DLD1 (cell line): ENCODE measurements at regions not wholly inside any gene's neighbourhood (a gene's known extent, or its start where the extent isn't known, plus 50 kb on each side); places are given as distances from the start of the nearest gene placed in this dataset.

Experiments
- in situ Hi-C: cut with HindIII; loops from 2 replicates; pipeline ENCODE4 v1.10.0; 2017; ENCODE audit warnings: low sequenced_read_pairs

GRCh38 chr15:61301701-61302100, 72.6 kb upstream of the RORA start:
- in situ Hi-C loops, result no loop called here

DNA sequence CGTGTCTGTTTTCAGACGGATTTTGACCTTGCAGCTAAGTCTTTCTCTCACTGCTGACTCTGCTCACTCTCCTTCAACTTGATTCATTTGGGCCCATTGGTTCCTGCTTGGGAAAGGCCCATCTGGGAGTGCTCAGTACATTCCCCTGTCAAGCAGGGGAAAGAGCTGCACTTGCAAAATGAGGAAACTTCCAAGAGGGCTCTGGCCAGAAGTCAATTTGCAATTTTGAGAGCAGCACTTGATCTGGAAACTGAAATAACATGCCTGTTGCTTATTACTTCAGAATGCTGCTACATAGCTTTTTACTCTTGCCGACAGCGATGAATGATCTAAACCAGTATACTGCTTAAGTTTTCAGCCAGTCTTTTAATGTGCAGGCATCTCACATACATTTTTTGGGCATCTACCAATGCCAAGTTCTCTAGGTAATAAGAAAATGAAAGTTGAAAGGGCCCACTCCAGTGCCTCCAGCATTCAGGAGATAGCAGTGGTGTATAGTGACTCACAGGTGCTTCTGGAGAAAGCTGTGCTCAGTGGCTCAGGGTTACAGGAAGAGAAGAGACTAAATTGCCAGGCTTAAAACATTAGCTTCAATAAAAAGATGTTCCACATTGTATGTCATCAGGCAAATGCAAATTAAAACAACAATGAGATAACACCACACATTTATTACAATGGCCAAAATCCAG, 70.1 kb upstream of the RORA start:
- in situ Hi-C loops, result no loop called here

DNA sequence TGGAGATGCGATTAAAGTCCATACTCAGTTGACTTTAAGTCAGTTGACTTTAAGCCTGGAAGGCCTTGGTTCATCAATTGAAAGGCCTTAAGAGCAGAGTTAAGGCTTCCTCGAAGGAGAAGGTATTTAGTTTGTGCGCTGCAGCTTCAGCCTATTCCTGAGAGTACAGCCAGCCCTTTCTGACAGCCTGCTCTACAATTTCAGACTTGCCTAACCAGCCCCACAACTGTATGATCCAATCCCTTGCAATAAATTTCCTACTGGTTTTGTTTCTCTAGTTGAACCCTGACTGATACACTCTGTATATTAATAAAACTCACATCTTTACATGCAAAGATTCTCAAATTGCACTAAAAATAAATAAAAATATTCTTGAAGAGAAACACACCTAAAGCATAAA, 66.1 kb upstream of the RORA start:
- in situ Hi-C loops, result no loop called here

DNA sequence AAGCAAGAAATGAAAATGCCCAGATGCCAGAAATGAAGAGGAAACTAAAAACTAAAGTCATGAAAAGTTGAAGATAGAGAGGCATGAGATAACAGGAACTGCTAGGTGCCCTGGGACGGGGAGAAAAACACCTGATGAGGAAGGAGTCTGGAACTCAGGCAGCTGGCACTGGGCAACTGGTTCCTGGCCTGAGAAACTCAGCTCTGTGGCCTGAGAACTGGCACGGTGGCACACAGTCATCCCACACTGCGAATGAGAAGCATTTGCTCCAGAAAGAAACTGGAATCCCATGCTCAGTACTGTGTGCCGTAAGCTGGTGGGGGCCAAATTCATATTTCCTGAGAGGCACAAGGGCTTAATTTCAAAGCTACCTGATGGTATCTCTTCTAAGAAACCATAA, 53.6 kb upstream of the RORA start:
- in situ Hi-C loops, result no loop called here

DNA sequence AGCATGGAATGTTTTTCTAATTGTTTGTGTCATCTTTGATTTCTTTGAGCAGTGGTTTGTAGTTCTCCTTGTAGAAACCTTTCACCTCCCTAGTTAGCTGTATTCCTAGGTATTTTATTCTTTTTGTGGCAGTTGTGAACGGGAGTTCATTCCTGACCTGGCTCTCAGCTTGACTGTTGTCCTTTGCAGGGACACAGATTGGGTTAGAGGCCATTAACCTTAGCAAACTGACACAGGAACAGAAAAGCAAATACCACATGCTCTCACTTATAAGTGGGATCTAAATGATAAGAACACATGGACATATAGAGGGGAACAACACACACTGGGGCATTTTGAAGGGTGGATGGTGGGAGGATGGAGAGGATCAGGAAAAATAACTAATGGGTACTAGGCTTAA, 52.2 kb upstream of the RORA start:
- in situ Hi-C loops, result no loop called here
